Panc1 (cell line): ENCODE measurements at regions not wholly inside any gene's neighbourhood (a gene's known extent, or its start where the extent isn't known, plus 50 kb on each side); places are given as distances from the start of the nearest gene placed in this dataset.

Source experiments
- POLR2AphosphoS5 ChIP-seq: IDR thresholded peaks from 2 replicates; pipeline ENCODE4 v1.6.1; 2012; ENCODE audit warnings: mild to moderate bottlenecking, low read depth, low read length, moderate library complexity
- SIN3A ChIP-seq: IDR thresholded peaks from 2 replicates; pipeline ENCODE4 v1.6.1; 2012; ENCODE audit warnings: low read depth, mild to moderate bottlenecking, low read length, moderate library complexity, borderline replicate concordance; ENCODE audit not compliant: insufficient read depth
- TF ChIP-seq, protein P1 (sequence below), 2 experiments: IDR thresholded peaks; 2 replicates each; pipeline ENCODE4 v1.6.1; 2011 to 2012; ENCODE audit warnings: low read depth in 2 of 2, control low read depth in 1 of 2, low read length in 1 of 2, mild to moderate bottlenecking in 1 of 2, moderate library complexity in 1 of 2; ENCODE audit not compliant: insufficient read depth in 1 of 2
- TF ChIP-seq, protein P2 (sequence below): fragments of 450-650 bp; IDR thresholded peaks from 2 replicates; pipeline ENCODE4 v1.5.1; 2017; ENCODE audit warnings: mild to moderate bottlenecking

DNA sequence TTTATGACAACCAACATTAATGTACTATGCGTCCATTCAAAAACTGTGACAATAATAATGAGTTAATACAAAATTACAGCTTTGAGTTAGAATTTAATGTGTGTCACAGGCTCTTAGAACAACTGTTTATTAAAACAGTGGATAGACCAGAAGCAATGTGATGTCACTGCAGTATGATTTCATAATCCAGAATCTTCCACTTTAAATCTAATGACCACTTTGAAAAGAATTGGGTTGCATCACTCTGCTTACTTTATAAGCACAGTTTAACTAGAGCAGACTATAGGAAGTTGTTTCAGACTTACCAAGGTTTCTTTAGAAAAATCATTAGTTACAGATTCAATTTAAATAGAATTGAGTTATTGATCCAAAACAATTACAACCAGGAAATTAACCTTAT lies 758.5 kb downstream of the KCTD8 start:
- TF ChIP-seq, protein P1, sequence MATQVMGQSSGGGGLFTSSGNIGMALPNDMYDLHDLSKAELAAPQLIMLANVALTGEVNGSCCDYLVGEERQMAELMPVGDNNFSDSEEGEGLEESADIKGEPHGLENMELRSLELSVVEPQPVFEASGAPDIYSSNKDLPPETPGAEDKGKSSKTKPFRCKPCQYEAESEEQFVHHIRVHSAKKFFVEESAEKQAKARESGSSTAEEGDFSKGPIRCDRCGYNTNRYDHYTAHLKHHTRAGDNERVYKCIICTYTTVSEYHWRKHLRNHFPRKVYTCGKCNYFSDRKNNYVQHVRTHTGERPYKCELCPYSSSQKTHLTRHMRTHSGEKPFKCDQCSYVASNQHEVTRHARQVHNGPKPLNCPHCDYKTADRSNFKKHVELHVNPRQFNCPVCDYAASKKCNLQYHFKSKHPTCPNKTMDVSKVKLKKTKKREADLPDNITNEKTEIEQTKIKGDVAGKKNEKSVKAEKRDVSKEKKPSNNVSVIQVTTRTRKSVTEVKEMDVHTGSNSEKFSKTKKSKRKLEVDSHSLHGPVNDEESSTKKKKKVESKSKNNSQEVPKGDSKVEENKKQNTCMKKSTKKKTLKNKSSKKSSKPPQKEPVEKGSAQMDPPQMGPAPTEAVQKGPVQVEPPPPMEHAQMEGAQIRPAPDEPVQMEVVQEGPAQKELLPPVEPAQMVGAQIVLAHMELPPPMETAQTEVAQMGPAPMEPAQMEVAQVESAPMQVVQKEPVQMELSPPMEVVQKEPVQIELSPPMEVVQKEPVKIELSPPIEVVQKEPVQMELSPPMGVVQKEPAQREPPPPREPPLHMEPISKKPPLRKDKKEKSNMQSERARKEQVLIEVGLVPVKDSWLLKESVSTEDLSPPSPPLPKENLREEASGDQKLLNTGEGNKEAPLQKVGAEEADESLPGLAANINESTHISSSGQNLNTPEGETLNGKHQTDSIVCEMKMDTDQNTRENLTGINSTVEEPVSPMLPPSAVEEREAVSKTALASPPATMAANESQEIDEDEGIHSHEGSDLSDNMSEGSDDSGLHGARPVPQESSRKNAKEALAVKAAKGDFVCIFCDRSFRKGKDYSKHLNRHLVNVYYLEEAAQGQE (IDR thresholded peaks at IDR 0.05; ENCODE audit: insufficient read depth in 1 of 2, low read depth in 2 of 2, low read length in 1 of 2), result no peak
- TF ChIP-seq, protein P2, sequence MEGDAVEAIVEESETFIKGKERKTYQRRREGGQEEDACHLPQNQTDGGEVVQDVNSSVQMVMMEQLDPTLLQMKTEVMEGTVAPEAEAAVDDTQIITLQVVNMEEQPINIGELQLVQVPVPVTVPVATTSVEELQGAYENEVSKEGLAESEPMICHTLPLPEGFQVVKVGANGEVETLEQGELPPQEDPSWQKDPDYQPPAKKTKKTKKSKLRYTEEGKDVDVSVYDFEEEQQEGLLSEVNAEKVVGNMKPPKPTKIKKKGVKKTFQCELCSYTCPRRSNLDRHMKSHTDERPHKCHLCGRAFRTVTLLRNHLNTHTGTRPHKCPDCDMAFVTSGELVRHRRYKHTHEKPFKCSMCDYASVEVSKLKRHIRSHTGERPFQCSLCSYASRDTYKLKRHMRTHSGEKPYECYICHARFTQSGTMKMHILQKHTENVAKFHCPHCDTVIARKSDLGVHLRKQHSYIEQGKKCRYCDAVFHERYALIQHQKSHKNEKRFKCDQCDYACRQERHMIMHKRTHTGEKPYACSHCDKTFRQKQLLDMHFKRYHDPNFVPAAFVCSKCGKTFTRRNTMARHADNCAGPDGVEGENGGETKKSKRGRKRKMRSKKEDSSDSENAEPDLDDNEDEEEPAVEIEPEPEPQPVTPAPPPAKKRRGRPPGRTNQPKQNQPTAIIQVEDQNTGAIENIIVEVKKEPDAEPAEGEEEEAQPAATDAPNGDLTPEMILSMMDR, result no peak
- no peak for TF ChIP-seq SIN3A
- no peak for TF ChIP-seq POLR2AphosphoS5
